ENCODE measurements at regions not wholly inside any gene's neighbourhood (a gene's known extent, or its start where the extent isn't known, plus 50 kb on each side); places are given as distances from the start of the nearest gene placed in this dataset.

DNA sequence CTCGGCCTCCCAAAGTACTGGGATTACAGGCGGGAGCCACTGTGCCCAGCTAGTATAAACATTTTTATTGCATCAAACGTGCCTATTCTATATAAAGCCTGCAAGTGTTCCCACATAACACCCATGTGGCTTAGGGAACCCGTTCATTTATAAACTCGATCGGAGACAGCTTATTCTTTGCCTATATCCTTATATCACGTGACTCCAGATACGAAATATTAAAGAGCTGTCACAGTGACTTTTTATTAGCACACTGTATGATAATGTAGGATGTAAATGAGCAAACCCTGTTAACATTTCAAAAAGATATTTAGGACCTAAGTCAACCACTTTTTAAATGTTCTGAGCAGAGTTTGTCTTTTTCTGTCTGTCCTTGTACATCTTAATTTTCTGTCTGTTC, 642.9 kb upstream of the ADARB2 start:
- H3K9me3 ChIP-seq, result no peaks in the 10 kb centered on the region
- no peak overlapping the region for H3K4me3 ChIP-seq
- H3K27me3 ChIP-seq, result no peaks in the 10 kb centered on the region
- no peaks in the 10 kb centered on the region for H3K36me3 ChIP-seq
- DNase-seq, result no peak
- intact Hi-C loops (cut with DNase I; ENCODE audit: low total_unique reads), result no loop called here
- TF ChIP-seq, protein P1, sequence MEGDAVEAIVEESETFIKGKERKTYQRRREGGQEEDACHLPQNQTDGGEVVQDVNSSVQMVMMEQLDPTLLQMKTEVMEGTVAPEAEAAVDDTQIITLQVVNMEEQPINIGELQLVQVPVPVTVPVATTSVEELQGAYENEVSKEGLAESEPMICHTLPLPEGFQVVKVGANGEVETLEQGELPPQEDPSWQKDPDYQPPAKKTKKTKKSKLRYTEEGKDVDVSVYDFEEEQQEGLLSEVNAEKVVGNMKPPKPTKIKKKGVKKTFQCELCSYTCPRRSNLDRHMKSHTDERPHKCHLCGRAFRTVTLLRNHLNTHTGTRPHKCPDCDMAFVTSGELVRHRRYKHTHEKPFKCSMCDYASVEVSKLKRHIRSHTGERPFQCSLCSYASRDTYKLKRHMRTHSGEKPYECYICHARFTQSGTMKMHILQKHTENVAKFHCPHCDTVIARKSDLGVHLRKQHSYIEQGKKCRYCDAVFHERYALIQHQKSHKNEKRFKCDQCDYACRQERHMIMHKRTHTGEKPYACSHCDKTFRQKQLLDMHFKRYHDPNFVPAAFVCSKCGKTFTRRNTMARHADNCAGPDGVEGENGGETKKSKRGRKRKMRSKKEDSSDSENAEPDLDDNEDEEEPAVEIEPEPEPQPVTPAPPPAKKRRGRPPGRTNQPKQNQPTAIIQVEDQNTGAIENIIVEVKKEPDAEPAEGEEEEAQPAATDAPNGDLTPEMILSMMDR (IDR thresholded peaks at IDR 0.05), result no peak
- no peaks in the 10 kb centered on the region for H3K4me1 ChIP-seq
- no peak overlapping the region for H3K27ac ChIP-seq

DNA sequence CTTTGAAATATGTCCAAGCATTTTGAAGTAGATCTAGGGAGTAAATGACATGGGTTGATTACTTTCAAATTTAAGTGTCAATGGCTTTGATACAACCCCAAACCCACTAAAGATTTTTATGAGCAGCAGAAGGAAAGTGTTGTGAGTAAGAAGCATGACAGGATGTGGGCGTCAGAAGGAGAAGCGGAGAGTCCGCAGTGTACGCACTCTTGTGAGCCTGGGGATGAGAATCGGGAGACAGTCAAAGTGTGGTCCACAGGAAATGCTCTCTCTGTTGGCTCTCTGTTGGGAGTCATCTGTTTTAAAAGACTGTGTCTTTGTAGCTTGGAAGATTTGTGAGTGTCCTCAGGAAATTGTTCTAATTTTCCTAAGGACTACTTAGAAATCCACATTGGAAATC, 629.8 kb upstream of the ADARB2 start:
- TF ChIP-seq, protein P1 (IDR thresholded peaks at IDR 0.05), result no peak
- Histone ChIP-seq H3K4me1 (no peaks in the 10 kb centered on the region), H3K9me3 (peaks cover 0 to 8% (median 8%) of the 10 kb centered on the region in 3 donors), H3K27ac (no peak overlapping the region), H3K27me3 (peaks cover 0 to 7% of the 10 kb centered on the region in 2 donors), H3K4me3 (no peak overlapping the region), H3K36me3 (no peaks in the 10 kb centered on the region)
- intact Hi-C loops (cut with DNase I; ENCODE audit: low total_unique reads), result no loop called here
- DNase-seq, result no peak

DNA sequence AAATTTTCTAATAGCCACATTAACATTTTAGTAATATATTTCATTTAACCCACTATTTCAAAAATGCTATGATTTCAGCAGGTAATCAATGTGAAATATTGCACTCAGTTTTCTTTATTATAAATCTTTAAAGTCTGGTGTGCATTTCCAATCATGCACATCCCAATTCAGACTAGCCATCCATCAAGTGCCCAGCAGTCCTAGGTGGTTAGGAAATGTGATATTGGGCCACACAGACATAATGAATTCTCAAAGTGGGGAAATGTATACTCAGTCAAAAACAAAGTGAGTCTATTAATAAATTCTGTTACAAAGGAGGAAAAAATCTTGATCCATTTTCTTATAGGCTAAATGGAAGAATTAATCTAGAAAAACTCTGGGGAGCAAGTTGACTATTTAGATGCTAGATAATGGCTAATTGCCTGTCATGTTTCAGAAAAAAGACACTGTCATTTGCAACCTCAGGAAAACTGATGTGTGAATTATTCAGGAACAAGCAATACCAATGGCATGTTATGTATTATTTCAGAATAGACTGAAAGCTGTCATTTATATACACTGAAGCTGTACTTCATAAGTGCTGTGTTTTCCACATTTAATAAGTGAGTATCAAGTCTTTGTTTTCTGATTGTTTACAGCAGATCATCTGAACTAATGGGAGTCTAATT, 629.1 kb upstream of the ADARB2 start:
- intact Hi-C loops (cut with DNase I; ENCODE audit: low total_unique reads), result no loop called here
- Histone ChIP-seq H3K27me3 (peaks cover 0 to 7% of the 10 kb centered on the region in 2 donors), H3K9me3 (peaks cover 0 to 8% (median 8%) of the 10 kb centered on the region in 3 donors), H3K27ac (no peak overlapping the region), H3K36me3 (no peaks in the 10 kb centered on the region), H3K4me3 (no peak overlapping the region), H3K4me1 (no peaks in the 10 kb centered on the region)
- TF ChIP-seq, protein P1 (IDR thresholded peaks at IDR 0.05), result no peak
- no peak for DNase-seq

DNA sequence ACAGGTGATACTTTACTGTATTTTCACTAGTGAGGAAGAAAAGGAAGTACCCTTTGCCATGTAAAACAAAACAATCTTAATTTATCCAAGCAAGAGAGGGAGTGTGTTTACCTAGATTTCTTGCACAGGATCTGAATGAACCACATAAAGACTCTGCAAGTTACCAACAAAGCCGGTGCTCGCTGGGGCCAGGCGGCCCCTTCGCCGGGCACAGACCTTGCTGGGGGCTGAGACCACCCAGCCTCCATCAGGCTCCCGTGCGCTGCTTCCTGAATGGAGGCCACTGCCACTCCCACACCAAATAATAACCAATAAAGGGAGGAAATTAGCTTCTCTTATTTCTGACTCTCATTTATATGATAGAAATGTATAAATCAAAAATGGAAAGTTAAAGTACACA, 625.0 kb upstream of the ADARB2 start:
- no peak for DNase-seq
- no peaks in the 10 kb centered on the region for H3K9me3 ChIP-seq
- TF ChIP-seq, protein P1 (IDR thresholded peaks at IDR 0.05), result no peak
- H3K4me1 ChIP-seq, result no peaks in the 10 kb centered on the region
- H3K27ac ChIP-seq, result no peak overlapping the region
- no peaks in the 10 kb centered on the region for H3K27me3 ChIP-seq
- no peaks in the 10 kb centered on the region for H3K36me3 ChIP-seq
- no peak overlapping the region for H3K4me3 ChIP-seq
- intact Hi-C loops (cut with DNase I; ENCODE audit: low total_unique reads), result no loop called here

DNA sequence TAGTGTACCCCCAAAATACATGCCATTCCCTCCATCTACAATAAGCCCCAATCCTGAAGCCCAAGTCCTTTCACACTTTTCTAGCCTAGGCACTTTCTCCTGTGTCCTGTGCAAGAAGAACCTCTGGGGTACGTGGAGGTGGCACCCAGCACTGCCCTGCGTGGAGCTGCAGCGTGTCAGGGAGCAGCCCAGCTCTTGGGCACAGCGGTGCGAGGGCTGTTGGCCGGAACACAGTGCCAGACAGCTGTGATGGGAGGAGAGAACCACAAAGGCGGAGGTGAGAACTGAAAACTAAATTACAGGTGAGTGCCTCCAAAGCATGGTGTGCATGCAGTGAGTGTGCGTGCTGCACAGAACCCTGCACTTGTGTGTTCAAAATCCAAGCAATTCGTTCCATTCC, 621.3 kb upstream of the ADARB2 start:
- TF ChIP-seq, protein P1 (IDR thresholded peaks at IDR 0.05), result no peak
- no peaks in the 10 kb centered on the region for H3K27me3 ChIP-seq
- H3K36me3 ChIP-seq, result no peaks in the 10 kb centered on the region
- no peaks in the 10 kb centered on the region for H3K4me1 ChIP-seq
- H3K4me3 ChIP-seq, result no peak overlapping the region
- H3K9me3 ChIP-seq, result no peaks in the 10 kb centered on the region
- no peak overlapping the region for H3K27ac ChIP-seq
- DNase-seq, result no peak
- intact Hi-C loops (cut with DNase I; ENCODE audit: low total_unique reads), result no loop called here

DNA sequence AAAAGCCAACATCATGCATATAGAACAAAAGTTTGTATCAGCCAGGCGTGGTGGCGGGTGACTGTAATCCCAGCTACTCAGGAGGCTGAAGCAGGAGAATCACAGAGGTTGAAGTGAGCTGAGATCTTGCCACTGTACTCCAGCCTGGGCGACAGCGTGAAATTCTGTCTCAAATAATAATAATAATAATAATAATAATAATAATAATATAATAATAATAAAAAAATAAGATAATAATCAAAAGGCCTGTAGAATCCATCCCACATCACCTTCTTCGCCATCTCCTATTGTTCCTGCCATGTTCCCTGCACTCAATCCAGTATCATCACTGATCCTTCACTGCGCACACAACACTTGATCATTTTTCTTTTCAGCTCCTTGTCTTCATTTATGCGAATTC, 619.3 kb upstream of the ADARB2 start:
- TF ChIP-seq, protein P1 (IDR thresholded peaks at IDR 0.05), result no peak
- H3K9me3 ChIP-seq, result no peaks in the 10 kb centered on the region
- H3K4me1 ChIP-seq, result no peaks in the 10 kb centered on the region
- intact Hi-C loops (cut with DNase I; ENCODE audit: low total_unique reads), result no loop called here
- no peak overlapping the region for H3K4me3 ChIP-seq
- no peak overlapping the region for H3K27ac ChIP-seq
- no peaks in the 10 kb centered on the region for H3K36me3 ChIP-seq
- H3K27me3 ChIP-seq, result no peaks in the 10 kb centered on the region
- DNase-seq, result no peak

All from tibial artery (tissue), 4 donors.